ENCODE measurements at regions not wholly inside any gene's neighbourhood (a gene's known extent, or its start where the extent isn't known, plus 50 kb on each side); places are given as distances from the start of the nearest gene placed in this dataset.

GRCh38 chr19:28239270-28239669 lies 973.7 kb downstream of the UQCRFS1 start:
- no peak overlapping the region for H3K27ac Mint-ChIP-seq
- DNase-seq = no peak
- no peaks in the 10 kb centered on the region for H3K36me3 Mint-ChIP-seq (ENCODE audit: low read depth)
- H3K9me3 Mint-ChIP-seq (ENCODE audit: insufficient read depth) = no peaks in the 10 kb centered on the region
- POLR2A ChIA-PET = no interaction called here
- H3K27me3 Mint-ChIP-seq (ENCODE audit: low read depth) = no peaks in the 10 kb centered on the region
- H3K4me3 Mint-ChIP-seq = no peak overlapping the region
- H3K4me1 Mint-ChIP-seq (ENCODE audit: low read depth) = no peaks in the 10 kb centered on the region
- CTCF ChIA-PET = no interaction called here
- no peak for ATAC-seq

- no peaks in the 10 kb centered on the region for H3K4me1 Mint-ChIP-seq (ENCODE audit: low read depth)
- ATAC-seq (no peak), DNase-seq (no peak)
- POLR2A ChIA-PET = no interaction called here
- H3K9me3 Mint-ChIP-seq (ENCODE audit: insufficient read depth) = no peaks in the 10 kb centered on the region
- H3K4me3 Mint-ChIP-seq = no peak overlapping the region
- no peaks in the 10 kb centered on the region for H3K36me3 Mint-ChIP-seq (ENCODE audit: low read depth)
- no peaks in the 10 kb centered on the region for H3K27me3 Mint-ChIP-seq (ENCODE audit: low read depth)
- no peak overlapping the region for H3K27ac Mint-ChIP-seq
- CTCF ChIA-PET = no interaction called here
These were observed 974.6 kb downstream of the UQCRFS1 start for GRCh38 chr19:28238270-28238820.

- POLR2A ChIA-PET = no interaction called here
- ATAC-seq (no peak), DNase-seq (no peak)
- CTCF ChIA-PET = no interaction called here
- Mint-ChIP-seq H3K36me3 (ENCODE audit: low read depth) (no peaks in the 10 kb centered on the region), H3K9me3 (ENCODE audit: insufficient read depth) (no peaks in the 10 kb centered on the region), H3K4me1 (ENCODE audit: low read depth) (no peaks in the 10 kb centered on the region), H3K27ac (no peak overlapping the region), H3K27me3 (ENCODE audit: low read depth) (no peaks in the 10 kb centered on the region), H3K4me3 (no peak overlapping the region)
These were observed 977.3 kb downstream of the UQCRFS1 start for GRCh38 chr19:28235606-28236125.

- ATAC-seq (no peak), DNase-seq (no peak)
- H3K4me3 Mint-ChIP-seq = no peak overlapping the region
- no peaks in the 10 kb centered on the region for H3K4me1 Mint-ChIP-seq (ENCODE audit: low read depth)
- H3K36me3 Mint-ChIP-seq (ENCODE audit: low read depth) = no peaks in the 10 kb centered on the region
- POLR2A ChIA-PET = no interaction called here
- CTCF ChIA-PET = no interaction called here
- no peaks in the 10 kb centered on the region for H3K27me3 Mint-ChIP-seq (ENCODE audit: low read depth)
- no peaks in the 10 kb centered on the region for H3K9me3 Mint-ChIP-seq (ENCODE audit: insufficient read depth)
- H3K27ac Mint-ChIP-seq = no peak overlapping the region
These were observed 978.3 kb downstream of the UQCRFS1 start for GRCh38 chr19:28234637-28235036.

GRCh38 chr19:28228854-28229253 lies 984.1 kb downstream of the UQCRFS1 start:
- no peaks in the 10 kb centered on the region for H3K9me3 Mint-ChIP-seq (ENCODE audit: insufficient read depth)
- DNase-seq = no peak
- no peak overlapping the region for H3K4me3 Mint-ChIP-seq
- H3K27me3 Mint-ChIP-seq (ENCODE audit: low read depth) = no peaks in the 10 kb centered on the region
- ChIA-PET POLR2A (no interaction called here), CTCF (no interaction called here)
- no peaks in the 10 kb centered on the region for H3K4me1 Mint-ChIP-seq (ENCODE audit: low read depth)
- H3K36me3 Mint-ChIP-seq (ENCODE audit: low read depth) = no peaks in the 10 kb centered on the region
- ATAC-seq = no peak
- H3K27ac Mint-ChIP-seq = no peak overlapping the region

GRCh38 chr19:28224441-28224840 lies 988.5 kb downstream of the UQCRFS1 start:
- Mint-ChIP-seq H3K4me3 (no peak overlapping the region), H3K9me3 (ENCODE audit: insufficient read depth) (no peaks in the 10 kb centered on the region), H3K36me3 (ENCODE audit: low read depth) (no peaks in the 10 kb centered on the region), H3K27ac (no peak overlapping the region), H3K4me1 (ENCODE audit: low read depth) (no peaks in the 10 kb centered on the region), H3K27me3 (ENCODE audit: low read depth) (no peaks in the 10 kb centered on the region)
- no peak for DNase-seq
- ChIA-PET CTCF (no interaction called here), POLR2A (no interaction called here)
- ATAC-seq = no peak

- no peak overlapping the region for H3K27ac Mint-ChIP-seq
- ATAC-seq (no peak), DNase-seq (no peak)
- POLR2A ChIA-PET = no interaction called here
- H3K4me3 Mint-ChIP-seq = no peak overlapping the region
- H3K27me3 Mint-ChIP-seq (ENCODE audit: low read depth) = no peaks in the 10 kb centered on the region
- no peaks in the 10 kb centered on the region for H3K36me3 Mint-ChIP-seq (ENCODE audit: low read depth)
- CTCF ChIA-PET = no interaction called here
- H3K9me3 Mint-ChIP-seq (ENCODE audit: insufficient read depth) = no peaks in the 10 kb centered on the region
- no peaks in the 10 kb centered on the region for H3K4me1 Mint-ChIP-seq (ENCODE audit: low read depth)
These were observed 991.2 kb downstream of the UQCRFS1 start for GRCh38 chr19:28221736-28222135.

- ChIA-PET CTCF (no interaction called here), POLR2A (no interaction called here)
- no peak overlapping the region for H3K4me3 Mint-ChIP-seq
- no peaks in the 10 kb centered on the region for H3K4me1 Mint-ChIP-seq (ENCODE audit: low read depth)
- no peaks in the 10 kb centered on the region for H3K27me3 Mint-ChIP-seq (ENCODE audit: low read depth)
- H3K27ac Mint-ChIP-seq = no peak overlapping the region
- DNase-seq = no peak
- H3K9me3 Mint-ChIP-seq (ENCODE audit: insufficient read depth) = no peaks in the 10 kb centered on the region
- ATAC-seq = no peak
- no peaks in the 10 kb centered on the region for H3K36me3 Mint-ChIP-seq (ENCODE audit: low read depth)
These were observed 994.2 kb downstream of the UQCRFS1 start for GRCh38 chr19:28218728-28219127.

GRCh38 chr19:28217022-28217421 lies 995.9 kb downstream of the UQCRFS1 start:
- DNase-seq = no peak
- no peaks in the 10 kb centered on the region for H3K36me3 Mint-ChIP-seq (ENCODE audit: low read depth)
- H3K9me3 Mint-ChIP-seq (ENCODE audit: insufficient read depth) = peaks cover 4% of the 10 kb centered on the region
- no peaks in the 10 kb centered on the region for H3K27me3 Mint-ChIP-seq (ENCODE audit: low read depth)
- H3K4me3 Mint-ChIP-seq = no peak overlapping the region
- H3K27ac Mint-ChIP-seq = no peak overlapping the region
- ChIA-PET POLR2A (no interaction called here), CTCF (no interaction called here)
- ATAC-seq = no peak
- no peaks in the 10 kb centered on the region for H3K4me1 Mint-ChIP-seq (ENCODE audit: low read depth)

- ChIA-PET POLR2A (no interaction called here), CTCF (no interaction called here)
- no peak for ATAC-seq
- Mint-ChIP-seq H3K9me3 (ENCODE audit: insufficient read depth) (peaks cover 4% of the 10 kb centered on the region), H3K27ac (no peak overlapping the region), H3K4me3 (no peak overlapping the region), H3K4me1 (ENCODE audit: low read depth) (no peaks in the 10 kb centered on the region), H3K27me3 (ENCODE audit: low read depth) (no peaks in the 10 kb centered on the region), H3K36me3 (ENCODE audit: low read depth) (no peaks in the 10 kb centered on the region)
- DNase-seq = no peak
These were observed 999.4 kb downstream of the UQCRFS1 start for GRCh38 chr19:28213470-28214082.

- ChIA-PET CTCF (no interaction called here), POLR2A (no interaction called here)
- ATAC-seq = no peak
- Mint-ChIP-seq H3K36me3 (ENCODE audit: low read depth) (no peaks in the 10 kb centered on the region), H3K9me3 (ENCODE audit: insufficient read depth) (peaks cover 4% of the 10 kb centered on the region), H3K27me3 (ENCODE audit: low read depth) (no peaks in the 10 kb centered on the region), H3K27ac (no peak overlapping the region), H3K4me3 (no peak overlapping the region), H3K4me1 (ENCODE audit: low read depth) (no peaks in the 10 kb centered on the region)
- no peak for DNase-seq
These were observed 1002.1 kb downstream of the UQCRFS1 start for GRCh38 chr19:28210886-28211285.

- Mint-ChIP-seq H3K4me3 (no peak overlapping the region), H3K27ac (no peak overlapping the region), H3K27me3 (ENCODE audit: low read depth) (no peaks in the 10 kb centered on the region), H3K36me3 (ENCODE audit: low read depth) (no peaks in the 10 kb centered on the region), H3K9me3 (ENCODE audit: insufficient read depth) (peaks cover 7% of the 10 kb centered on the region), H3K4me1 (ENCODE audit: low read depth) (no peaks in the 10 kb centered on the region)
- CTCF ChIA-PET = no interaction called here
- ATAC-seq (no peak), DNase-seq (no peak)
- POLR2A ChIA-PET = no interaction called here
These were observed 1004.2 kb downstream of the UQCRFS1 start for GRCh38 chr19:28208745-28209144.

- peaks cover 15% of the 10 kb centered on the region for H3K9me3 Mint-ChIP-seq (ENCODE audit: insufficient read depth)
- POLR2A ChIA-PET = no interaction called here
- H3K4me3 Mint-ChIP-seq = no peak overlapping the region
- CTCF ChIA-PET = no interaction called here
- no peak overlapping the region for H3K27ac Mint-ChIP-seq
- no peaks in the 10 kb centered on the region for H3K36me3 Mint-ChIP-seq (ENCODE audit: low read depth)
- H3K27me3 Mint-ChIP-seq (ENCODE audit: low read depth) = no peaks in the 10 kb centered on the region
- no peak for ATAC-seq
- no peak for DNase-seq
- H3K4me1 Mint-ChIP-seq (ENCODE audit: low read depth) = no peaks in the 10 kb centered on the region
These were observed 1005.7 kb downstream of the UQCRFS1 start for GRCh38 chr19:28207244-28207643.

Data from activated CD8-positive, alpha-beta T cell treated with anti-CD3 and anti-CD28 coated beads, Interleukin-2, amount 10 ng/mL, durations not matched to agents 7 days and 5 days (primary cell).